ENCODE measurements at regions not wholly inside any gene's neighbourhood (a gene's known extent, or its start where the extent isn't known, plus 50 kb on each side); places are given as distances from the start of the nearest gene placed in this dataset.

GRCh38 chr2:65558743-65559142 lies 126.3 kb upstream of the SPRED2 start:
- TF ChIP-seq CTCF (IDR thresholded peaks at IDR 0.05; ENCODE audit: control insufficient read depth, extremely low read depth, insufficient read depth): no peak
- H3K4me3 ChIP-seq (ENCODE audit: low read depth, low read length): no peak overlapping the region

GRCh38 chr2:65557616-65558573 lies 125.5 kb upstream of the SPRED2 start:
- H3K4me3 ChIP-seq (ENCODE audit: low read depth, low read length): no peak overlapping the region
- no peak for DNase-seq (ENCODE audit: low read depth)
- no peak for TF ChIP-seq CTCF (IDR thresholded peaks at IDR 0.05; ENCODE audit: control insufficient read depth, extremely low read depth, insufficient read depth)

More at GRCh38 chr2:65558743-65559142, 126.3 kb upstream of the SPRED2 start:
- no peak for DNase-seq (ENCODE audit: low read depth)

- H3K4me3 ChIP-seq (ENCODE audit: low read depth, low read length): no peak overlapping the region
- no peak for DNase-seq (ENCODE audit: low read depth)
- TF ChIP-seq CTCF (IDR thresholded peaks at IDR 0.05; ENCODE audit: control insufficient read depth, extremely low read depth, insufficient read depth): no peak
These were observed 122.6 kb upstream of the SPRED2 start for GRCh38 chr2:65554765-65555591.

GRCh38 chr2:65553504-65554074 lies 121.2 kb upstream of the SPRED2 start:
- H3K4me3 ChIP-seq (ENCODE audit: low read depth, low read length): no peak overlapping the region
- no peak for TF ChIP-seq CTCF (IDR thresholded peaks at IDR 0.05; ENCODE audit: control insufficient read depth, extremely low read depth, insufficient read depth)
- DNase-seq (ENCODE audit: low read depth): no peak

GRCh38 chr2:65551528-65551927 lies 119.1 kb upstream of the SPRED2 start:
- no peak overlapping the region for H3K4me3 ChIP-seq (ENCODE audit: low read depth, low read length)
- TF ChIP-seq CTCF (IDR thresholded peaks at IDR 0.05; ENCODE audit: control insufficient read depth, extremely low read depth, insufficient read depth): no peak
- DNase-seq (ENCODE audit: low read depth): no peak

GRCh38 chr2:65550246-65550645 lies 117.8 kb upstream of the SPRED2 start:
- TF ChIP-seq CTCF (IDR thresholded peaks at IDR 0.05; ENCODE audit: control insufficient read depth, extremely low read depth, insufficient read depth): no peak
- H3K4me3 ChIP-seq (ENCODE audit: low read depth, low read length): no peak overlapping the region
- DNase-seq (ENCODE audit: low read depth): no peak

Data from LNCaP clone FGC (cell line).